IPS DF 19.7 (cell line): ENCODE measurements at regions not wholly inside any gene's neighbourhood (a gene's known extent, or its start where the extent isn't known, plus 50 kb on each side); places are given as distances from the start of the nearest gene placed in this dataset.

ENCODE experiments used
- DNase-seq: peaks from one replicate; pipeline ENCODE4 v3.0.0-alpha.2; 2013; ENCODE audit warnings: low read depth, low spot score

- DNase-seq: no peak
Observed at GRCh38 chr2:71792926-71793761, 339.8 kb downstream of the DYSF start.

- DNase-seq: no peak
Observed at GRCh38 chr2:71791501-71792135, 338.3 kb downstream of the DYSF start.

- DNase-seq: no peak
Observed at GRCh38 chr2:71791061-71791450, 337.7 kb downstream of the DYSF start.

- DNase-seq: no peak
Observed at GRCh38 chr2:71790226-71791060, 337.1 kb downstream of the DYSF start.

- no peak for DNase-seq
Observed at GRCh38 chr2:71789556-71790204, 336.3 kb downstream of the DYSF start.

GRCh38 chr2:71788601-71789240 lies 335.4 kb downstream of the DYSF start:
- DNase-seq: no peak

- no peak for DNase-seq
Observed at GRCh38 chr2:71788186-71788525, 334.8 kb downstream of the DYSF start.

GRCh38 chr2:71787476-71788185 lies 334.3 kb downstream of the DYSF start:
- no peak for DNase-seq

- DNase-seq: no peak
Observed at GRCh38 chr2:71787108-71787415, 333.7 kb downstream of the DYSF start.

GRCh38 chr2:71786291-71787107 lies 333.1 kb downstream of the DYSF start:
- no peak for DNase-seq

GRCh38 chr2:71785516-71785981 lies 332.2 kb downstream of the DYSF start:
- DNase-seq: no peak

- DNase-seq: no peak
Observed at GRCh38 chr2:71784734-71785511, 331.6 kb downstream of the DYSF start.

- no peak for DNase-seq
Observed at GRCh38 chr2:71783815-71784214, 330.5 kb downstream of the DYSF start.

GRCh38 chr2:71783215-71783614 lies 329.9 kb downstream of the DYSF start:
- no peak for DNase-seq

GRCh38 chr2:71782323-71782722 lies 329.0 kb downstream of the DYSF start:
- no peak for DNase-seq

- no peak for DNase-seq
Observed at GRCh38 chr2:71781695-71782228, 328.4 kb downstream of the DYSF start.

GRCh38 chr2:71780162-71780561 lies 326.8 kb downstream of the DYSF start:
- DNase-seq: no peak

GRCh38 chr2:71779774-71780105 lies 326.4 kb downstream of the DYSF start:
- no peak for DNase-seq
